Brain pericyte (primary cell): ENCODE measurements at regions not wholly inside any gene's neighbourhood (a gene's known extent, or its start where the extent isn't known, plus 50 kb on each side); places are given as distances from the start of the nearest gene placed in this dataset.
"Not testable (repeated sequence)": the region's sequence is repeated elsewhere in the genome, so short reads cannot be mapped to it uniquely, and the experiment has no call there.

Source experiments
- DNase-seq: peaks from one replicate; pipeline ENCODE4 v3.0.0-alpha.2; 2012; ENCODE audit warnings: low read depth, low spot score

DNA sequence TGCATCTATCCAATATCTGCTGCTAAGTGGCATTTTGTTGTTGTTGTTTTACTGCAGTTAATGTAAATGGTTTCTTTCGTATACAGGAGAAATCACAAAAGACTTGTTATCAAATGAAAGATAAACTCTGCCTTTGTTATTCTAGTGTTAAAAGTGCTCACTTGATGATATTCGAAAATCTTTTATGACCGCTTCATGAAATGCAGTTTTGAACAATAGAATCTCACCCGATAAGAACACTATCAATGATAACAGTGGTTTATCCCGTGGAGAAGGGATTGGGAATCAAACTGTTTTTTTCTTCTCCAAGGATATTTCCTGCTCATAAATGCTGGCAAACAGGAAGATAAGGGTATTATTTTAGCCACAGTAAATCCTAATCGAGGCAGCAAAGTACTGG, 1366.3 kb downstream of the OLFM4 start:
- DNase-seq = no peak

DNA sequence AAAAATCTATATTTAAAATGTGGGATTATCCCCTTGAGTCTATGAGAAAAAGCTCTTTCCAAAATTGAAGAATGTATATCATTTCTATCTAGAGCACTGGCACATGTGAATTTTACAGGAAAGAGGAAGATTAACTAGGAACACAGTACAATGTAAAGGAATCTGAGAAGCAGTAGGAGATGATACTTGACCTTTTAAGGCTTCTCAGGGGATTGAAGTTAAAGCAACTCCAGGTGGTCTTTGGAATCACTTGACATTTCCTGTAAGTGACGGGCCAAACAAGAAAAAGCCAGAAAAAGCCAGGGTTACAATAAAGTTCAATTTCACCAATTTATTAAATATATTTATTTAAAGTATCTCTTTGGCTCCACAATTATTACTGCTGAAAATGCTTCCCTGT, 1373.9 kb downstream of the OLFM4 start:
- no peak for DNase-seq

DNA sequence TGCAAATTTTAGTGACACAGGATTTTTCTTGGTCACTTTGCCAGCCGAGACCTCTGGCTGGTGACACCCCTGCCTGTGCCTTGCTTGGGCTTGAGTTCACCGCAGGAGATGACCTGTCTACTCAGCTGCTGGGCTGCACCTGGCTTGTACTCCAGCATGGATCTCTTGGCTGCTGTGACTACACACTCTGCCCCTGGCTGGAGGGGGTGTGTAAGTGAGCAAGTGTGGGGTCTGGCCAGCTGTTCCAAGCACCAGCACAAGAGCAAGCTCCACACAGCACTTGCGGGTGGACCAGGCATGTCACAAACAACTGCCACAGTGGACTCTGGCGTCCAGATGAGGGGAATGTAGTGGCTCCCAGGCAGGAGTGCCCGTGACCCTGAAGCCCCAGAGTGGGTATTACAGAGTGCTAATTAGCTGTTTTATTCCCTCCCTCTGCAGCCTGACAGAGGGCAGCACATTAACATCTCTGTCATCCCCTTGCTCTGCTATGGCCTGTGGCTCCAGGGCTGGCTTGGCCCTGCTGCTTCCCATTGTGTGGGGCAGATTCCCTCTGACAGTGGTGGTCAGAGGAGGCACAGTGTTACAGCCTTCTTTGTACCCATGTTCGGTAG, 1387.2 kb downstream of the OLFM4 start:
- DNase-seq = no peak

DNA sequence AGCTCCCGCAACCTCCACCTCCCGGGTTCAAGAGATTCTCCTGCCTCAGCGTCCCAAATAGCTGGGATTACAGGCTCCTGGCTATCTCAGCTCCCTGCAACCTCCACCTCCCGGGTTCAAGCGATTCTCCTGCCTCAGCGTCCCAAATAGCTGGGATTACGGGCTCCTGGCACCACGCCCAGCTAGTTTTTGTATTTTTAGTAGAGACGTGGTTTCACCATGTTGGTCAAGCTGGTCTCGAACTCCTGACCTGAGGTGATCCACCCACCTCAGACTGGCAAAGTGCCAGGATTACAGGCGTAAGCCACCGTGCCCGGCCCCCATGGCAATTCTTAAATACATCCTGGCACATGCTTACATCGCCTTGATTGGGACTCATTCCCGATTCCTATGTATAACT, 1394.3 kb downstream of the OLFM4 start:
- not testable (repeated sequence) for DNase-seq

DNA sequence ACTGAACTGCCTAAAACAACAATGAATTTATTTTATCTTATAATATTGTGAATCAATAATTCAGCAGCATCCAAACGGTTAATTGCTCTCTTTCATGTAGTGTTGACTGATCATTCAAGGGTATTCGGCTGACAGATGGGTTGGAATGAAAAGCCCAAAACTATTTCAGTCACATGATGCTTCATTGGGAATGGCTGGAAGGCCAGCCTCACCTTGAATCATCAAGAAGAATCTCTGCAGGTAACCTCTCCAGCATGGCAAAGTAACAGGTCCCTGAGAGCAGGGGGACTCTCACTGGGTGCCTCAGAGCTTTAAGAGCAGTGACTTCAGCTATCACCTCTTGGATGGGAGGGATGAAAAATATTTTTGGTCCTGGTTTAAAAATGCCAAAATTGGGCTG, 1395.7 kb downstream of the OLFM4 start:
- no peak for DNase-seq

DNA sequence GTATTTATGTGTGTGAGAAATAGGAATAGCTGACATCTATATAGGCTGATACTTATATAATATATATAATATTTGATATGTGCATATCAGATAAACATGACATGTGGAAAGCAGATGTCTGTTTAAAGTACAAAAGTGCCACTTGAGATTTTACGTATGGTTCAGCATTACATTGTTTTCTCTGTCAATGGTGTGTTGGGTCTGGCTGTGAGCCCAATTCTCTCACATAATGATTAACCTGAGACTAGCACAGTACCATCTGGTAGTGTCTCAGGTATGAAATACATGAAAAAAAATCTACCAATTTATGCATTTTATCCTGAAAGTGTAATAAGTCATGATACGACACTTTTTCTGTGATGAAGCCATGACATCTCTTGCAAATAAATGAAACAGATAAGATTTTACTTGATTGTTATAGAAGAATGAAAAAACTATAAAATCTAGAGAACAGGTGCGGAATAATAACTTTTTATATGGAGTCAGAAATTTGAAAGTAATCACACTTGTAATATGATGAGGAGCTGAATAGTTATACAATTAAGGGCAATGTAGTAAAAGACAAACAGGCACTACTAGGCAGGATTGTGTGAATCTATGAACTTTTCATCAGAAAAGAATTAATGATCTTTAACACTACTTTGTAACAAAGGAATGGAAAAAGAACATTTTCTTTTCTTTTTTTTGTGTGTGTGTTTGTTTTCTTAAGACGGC, 1405.0 kb downstream of the OLFM4 start:
- no peak for DNase-seq

DNA sequence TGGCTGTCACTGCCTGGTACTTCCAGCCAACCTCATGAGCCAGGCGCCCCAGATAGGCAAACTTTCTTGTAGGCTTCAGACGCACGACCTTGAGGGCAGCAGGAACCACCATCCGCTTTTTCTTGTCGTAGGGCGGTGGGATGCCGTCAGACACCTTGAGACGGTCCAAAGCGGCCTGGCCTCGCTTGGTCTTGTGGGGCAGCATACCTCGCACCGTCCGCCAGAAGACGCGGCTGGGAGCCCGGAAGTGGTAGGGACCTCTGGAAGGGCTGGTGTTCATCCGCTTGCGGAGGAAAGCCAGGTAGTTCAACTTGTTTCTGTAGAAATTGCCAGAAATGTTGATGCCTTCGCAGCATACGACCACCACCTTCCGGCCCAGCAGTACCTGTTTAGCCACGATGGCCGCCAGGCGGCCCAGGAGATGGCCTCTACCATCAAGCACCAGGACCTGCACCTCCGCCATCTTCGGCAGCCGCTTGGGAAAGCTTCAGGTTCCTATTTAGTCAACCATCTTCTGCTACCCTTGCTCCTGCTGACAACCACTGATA, 1412.3 kb downstream of the OLFM4 start:
- not testable (repeated sequence) for DNase-seq

DNA sequence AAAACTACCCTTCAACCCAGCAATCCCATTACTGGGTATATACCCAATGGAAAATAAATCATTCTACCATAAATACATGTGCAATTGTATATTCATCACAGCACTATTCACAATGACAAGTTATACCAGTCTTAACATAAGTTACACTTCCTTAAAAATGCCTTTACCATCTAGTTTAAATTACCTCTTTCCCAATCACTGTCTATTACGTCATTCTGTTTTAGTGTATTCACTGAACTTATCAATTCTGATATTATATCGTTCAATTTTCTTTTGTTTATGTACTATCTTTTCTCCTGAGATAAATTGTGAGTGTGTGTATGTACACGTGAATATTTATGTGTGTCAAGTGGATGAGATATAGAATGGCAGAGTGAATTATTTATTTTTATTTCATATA, 1416.8 kb downstream of the OLFM4 start:
- DNase-seq = no peak

DNA sequence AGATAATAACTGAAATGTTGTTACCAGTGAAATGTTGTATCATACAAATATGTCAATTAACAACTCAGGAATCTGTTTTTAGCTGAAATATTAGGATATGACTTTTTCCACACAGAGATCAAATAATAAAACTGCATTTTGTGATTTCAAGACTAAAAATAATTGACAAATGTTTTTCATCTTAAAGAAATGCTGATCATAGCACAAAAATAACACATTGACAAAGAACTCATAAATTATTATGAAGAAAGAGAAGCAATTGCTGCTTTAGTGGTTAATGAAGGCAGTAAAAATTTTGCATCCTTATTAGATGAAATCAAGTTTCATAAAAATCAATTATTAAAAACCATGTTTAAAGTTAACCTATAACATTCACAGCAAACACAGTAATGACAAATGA, 1417.3 kb downstream of the OLFM4 start:
- DNase-seq = no peak

DNA sequence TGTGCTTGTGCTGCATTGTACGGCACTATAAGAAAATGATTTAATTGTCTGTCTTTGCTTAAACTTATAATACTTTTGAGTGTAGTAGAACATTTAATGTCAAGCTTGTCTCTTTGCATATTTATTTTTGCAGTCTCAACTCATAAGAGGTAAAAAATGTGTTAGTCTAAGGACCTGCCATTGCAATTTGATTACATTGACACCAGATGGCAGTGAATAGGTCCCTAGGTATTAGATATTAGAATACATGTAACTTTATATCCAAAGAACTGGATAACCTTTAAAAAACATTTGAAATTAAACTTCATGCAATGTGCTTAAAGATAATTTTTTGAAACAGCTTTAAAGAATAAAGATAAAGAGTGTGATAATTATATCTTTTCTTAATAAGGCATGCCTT, 1421.3 kb downstream of the OLFM4 start:
- DNase-seq = no peak

DNA sequence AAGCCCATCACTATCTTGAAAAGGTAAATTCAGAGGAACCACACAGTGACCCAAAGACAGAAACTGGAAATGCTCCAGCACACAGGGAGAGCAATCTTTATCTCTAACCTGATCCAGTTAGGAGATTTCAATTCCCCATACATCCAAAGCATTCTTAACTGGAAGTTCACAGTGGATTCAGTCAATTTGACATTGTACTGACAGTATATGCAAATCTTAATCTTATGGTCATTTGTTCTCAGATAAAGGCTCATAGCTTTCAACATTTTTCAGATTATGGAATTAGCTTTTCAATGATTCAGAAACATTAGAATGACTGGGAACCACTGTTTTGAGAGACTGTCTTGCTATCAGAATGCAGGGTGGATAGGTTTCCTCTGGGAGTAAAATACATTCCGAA, 1455.6 kb downstream of the OLFM4 start:
- DNase-seq = no peak

DNA sequence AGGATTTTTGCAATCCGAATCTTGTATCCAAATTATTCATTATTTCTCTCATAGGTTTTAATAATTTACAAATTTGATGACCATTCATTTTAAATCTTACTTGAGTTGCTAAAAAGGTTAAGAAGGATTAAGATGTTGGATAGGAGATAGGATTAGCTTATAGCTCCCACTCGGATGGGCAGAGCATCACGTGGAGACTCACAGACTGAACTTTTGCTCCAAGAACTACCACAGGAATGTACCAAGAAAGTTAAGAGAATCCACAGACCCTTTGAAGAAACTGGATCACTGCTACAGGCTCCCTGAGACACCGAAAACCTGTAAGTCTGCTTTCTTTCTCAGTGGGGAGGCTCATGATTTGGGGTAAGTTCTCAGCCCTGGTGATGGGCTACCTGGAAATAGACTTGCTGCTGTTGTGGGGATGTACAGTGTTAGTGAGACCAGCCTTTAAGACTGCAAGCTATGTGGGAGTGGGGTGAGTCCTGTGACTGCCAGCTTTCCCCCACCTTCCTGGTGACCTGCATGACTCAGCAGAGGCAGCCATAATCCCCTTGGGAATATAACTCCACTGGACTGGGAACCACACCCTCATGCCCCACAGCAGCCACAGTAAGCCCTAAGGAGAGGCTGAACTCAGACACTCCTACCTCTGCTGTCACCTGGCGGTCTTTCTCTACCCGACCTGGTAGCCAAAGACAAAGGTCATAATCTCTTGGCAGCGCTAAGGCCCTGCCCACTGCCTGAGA, 1458.0 kb downstream of the OLFM4 start:
- DNase-seq = no peak

DNA sequence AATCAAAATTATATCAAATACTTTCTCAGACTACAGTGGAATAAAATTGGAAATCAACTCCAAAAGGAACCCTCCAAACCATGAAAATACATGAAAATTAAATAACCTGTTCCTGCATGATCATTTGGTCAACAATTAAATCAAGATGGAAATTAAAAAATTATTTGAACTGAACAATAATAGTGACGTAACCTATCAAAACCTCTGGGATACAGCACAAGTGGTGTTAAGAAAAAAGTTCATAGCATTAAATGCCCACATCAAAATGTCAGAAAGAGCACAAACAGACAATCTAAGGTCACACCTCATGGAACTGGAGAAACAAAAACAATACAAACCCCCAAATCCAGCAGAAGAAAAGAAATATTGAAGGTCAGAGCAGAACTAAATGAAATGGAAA, 1460.7 kb downstream of the OLFM4 start:
- DNase-seq = no peak

DNA sequence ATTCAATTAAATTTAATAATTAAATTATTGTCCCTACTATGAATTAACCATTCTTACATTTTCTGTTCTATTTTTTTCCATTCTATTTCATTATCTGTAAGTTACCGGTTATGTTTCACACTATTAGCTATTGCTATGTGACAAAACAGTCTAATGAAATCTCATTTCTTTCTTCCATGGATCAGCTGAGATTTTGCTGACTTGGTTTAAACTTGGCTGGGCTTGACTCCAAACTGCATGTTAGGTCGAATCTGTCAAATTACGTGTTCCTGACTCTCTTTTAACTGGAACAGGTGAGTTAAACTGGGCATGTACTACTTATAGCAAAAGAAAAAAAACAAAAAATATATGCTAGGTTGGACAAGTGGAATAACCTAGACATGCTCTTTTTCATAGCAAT, 1464.4 kb downstream of the OLFM4 start:
- DNase-seq = no peak

DNA sequence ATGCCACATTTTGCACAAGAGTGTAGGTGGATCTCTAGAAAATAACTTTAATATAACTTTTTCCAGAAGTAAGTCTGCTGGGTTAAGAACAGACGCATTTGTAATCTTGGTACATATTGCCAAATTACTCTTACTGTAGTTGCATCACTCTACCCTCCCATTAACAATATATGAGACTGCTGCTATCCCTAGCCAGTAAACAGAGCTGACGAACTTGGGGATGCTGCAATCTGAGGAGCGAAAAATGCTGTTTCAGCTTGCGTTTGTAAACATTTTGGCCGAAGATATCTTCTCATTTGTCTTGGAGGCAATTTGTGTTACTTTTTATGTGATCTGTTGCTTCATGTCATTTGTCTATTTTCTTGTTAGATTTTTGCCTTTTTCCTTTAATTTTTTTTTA, 1482.8 kb downstream of the OLFM4 start:
- DNase-seq = no peak

DNA sequence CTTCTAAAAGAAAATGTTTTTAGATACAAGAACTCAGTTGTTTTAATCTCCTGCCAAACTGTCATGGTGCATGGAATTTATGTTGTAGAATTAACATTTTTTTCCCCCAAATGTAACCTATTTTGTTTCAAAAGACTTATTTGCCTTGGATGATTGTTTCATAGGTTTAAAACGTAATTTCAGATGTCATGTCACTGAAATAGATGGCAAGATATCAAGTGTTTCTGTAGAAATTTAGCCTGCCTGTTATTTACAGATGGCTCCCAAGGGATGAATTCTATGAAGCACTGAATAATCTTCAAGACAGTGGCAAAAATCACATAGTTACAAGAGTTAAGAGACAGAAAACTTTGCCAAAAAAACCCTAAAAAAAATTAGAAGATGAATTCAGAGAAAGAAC, 1484.6 kb downstream of the OLFM4 start:
- DNase-seq = no peak

DNA sequence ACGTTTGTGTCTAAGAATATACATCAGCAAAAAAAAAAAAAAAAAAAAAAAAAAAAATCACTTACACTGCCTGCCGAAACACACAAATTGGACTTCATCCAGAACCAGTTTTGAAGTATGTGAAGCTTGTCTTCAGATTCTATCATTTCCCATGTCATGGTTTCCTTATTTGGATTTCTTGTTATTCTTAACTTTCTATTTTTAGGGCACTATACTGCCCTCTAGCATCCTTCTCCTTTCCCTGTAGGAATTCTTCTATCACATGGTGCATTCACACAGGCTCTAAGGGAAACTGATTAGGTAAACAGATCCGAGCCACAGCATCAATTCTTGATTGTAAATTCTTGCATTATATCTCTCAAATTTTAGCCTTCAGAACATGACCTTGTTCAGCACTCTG, 1507.5 kb downstream of the OLFM4 start:
- no peak for DNase-seq

DNA sequence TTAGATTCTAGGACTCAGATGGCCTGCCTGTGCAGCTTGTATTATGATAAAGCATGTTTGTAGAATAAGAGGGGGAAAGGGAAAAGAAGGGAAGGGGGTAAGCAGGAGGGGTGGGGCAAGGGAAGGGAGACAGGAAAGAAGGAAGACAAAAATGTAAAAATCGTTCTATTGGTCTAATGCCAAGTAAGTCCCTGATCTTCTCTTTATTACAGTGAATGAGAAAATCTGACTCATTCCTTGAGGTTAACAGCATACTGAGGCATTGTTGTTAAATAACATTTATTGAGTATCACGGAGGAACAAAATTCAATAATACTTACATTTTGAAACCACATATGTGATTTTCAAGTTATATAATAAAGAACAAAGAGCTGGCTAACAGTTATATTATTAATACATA, 1534.7 kb downstream of the OLFM4 start:
- no peak for DNase-seq

DNA sequence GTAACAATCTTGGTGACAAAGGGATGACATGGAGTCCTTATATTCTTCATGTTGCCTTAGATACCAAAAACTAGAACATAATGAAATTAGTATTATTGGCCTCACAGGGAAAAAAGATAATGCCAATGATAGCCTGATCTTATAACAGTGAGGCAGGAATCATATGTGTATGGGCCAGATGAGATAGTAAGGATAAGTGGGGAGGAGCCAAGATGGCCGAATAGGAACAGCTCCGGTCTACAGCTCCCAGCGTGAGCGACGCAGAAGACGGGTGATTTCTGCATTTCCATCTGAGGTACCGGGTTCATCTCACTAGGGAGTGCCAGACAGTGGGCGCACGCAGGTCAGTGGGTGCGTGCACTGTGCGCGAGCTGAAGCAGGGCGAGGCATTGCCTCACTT, 1543.4 kb downstream of the OLFM4 start:
- DNase-seq = not testable (repeated sequence)

DNA sequence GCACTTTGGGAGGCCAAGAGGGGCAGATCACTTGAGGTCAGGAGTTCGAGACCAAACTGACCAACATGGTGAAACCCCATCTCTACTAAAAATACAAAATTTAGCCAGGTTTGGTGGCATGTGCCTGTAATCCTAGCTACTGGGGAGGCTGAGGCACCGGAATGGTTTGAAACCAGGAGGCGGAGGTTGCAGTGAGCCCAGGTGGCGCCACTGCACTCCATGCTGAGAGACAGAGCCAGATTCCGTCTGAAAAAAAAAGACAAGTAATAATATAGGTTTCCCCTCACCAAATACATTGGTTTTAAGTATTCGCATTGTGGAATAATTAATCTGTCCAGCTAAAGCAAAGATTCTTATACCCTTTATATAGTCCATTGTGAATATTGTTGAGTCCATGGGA, 1544.6 kb downstream of the OLFM4 start:
- DNase-seq = no peak

DNA sequence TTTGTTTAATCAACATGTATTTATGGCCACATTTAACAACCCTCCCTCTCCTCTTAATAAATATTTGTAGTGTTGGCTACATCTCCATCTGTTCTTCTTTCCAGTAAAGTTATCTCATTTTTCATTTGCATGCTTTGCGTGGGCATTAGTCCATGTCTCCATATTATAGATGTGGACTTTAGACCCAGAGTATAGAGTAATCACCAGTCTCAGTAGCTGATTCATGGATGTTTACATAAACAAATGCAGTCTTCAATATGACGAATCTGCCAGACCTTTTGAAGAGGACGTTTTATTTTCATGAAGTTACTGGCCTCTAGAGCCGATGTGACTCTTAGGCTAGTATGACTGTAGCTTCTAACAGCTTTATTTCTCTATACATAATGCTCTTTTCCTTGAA, 1546.2 kb downstream of the OLFM4 start:
- no peak for DNase-seq

DNA sequence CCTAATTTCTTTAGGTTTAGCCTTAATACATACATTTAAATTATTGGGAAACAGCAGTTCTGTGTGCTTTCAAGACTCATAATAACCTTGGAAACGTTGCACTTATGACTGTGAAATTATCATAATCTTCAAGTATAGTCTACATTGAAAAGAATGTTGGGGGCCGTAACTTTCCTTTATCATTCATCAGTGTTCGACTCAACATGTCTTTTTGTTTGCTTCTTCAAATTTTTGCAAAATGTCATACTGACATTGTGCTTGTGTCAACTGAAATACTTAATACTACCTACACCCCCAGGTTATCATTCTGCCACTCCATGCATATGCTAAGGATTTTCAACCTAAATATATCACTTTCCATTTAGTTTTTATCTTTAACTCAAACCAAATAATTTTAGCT, 1562.9 kb downstream of the OLFM4 start:
- no peak for DNase-seq

DNA sequence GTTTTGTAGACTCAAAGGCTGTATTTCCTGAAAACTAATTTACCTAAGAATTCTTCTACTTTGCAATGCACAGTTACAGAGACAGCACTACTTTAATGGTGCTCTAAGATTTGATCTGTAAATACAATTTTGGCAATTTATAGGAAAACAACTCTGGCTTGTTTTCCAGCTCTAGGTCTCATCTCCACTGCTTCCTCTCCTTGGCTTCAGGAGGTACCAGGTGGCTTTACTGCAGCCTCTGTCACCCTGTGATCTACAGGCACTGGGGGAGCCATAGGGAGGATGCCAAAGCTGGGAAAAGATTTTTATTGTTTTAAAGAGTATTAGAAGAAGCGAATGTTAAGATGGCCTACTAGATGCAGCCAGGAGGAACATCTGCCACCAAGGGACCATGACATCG, 1563.6 kb downstream of the OLFM4 start:
- no peak for DNase-seq
